IPS-NIHi7 (cell line): ENCODE measurements at regions not wholly inside any gene's neighbourhood (a gene's known extent, or its start where the extent isn't known, plus 50 kb on each side); places are given as distances from the start of the nearest gene placed in this dataset.
A peak's percentile ranks its signal among the peaks of the same experiment; 100 is the strongest.

Source experiments
- DNase-seq: peaks from one replicate; pipeline ENCODE4 v3.0.0; 2012; ENCODE audit warnings: mixed read lengths; ENCODE audit errors: extremely low spot score

- no peak for DNase-seq
Measured at GRCh38 chr6:167674486-167674885, 152.2 kb upstream of the AFDN start.

GRCh38 chr6:167676000-167676665 lies 150.6 kb upstream of the AFDN start:
- no peak for DNase-seq

GRCh38 chr6:167676666-167677421 lies 149.9 kb upstream of the AFDN start:
- DNase-seq: no peak

GRCh38 chr6:167677422-167677789 lies 149.3 kb upstream of the AFDN start:
- no peak for DNase-seq

GRCh38 chr6:167678102-167679101 lies 148.3 kb upstream of the AFDN start:
- DNase-seq: peak; percentile 64

- no peak for DNase-seq
Measured at GRCh38 chr6:167679122-167679736, 147.5 kb upstream of the AFDN start.

- no peak for DNase-seq
Measured at GRCh38 chr6:167679790-167680604, 146.7 kb upstream of the AFDN start.

GRCh38 chr6:167680605-167681149 lies 146.0 kb upstream of the AFDN start:
- no peak for DNase-seq

GRCh38 chr6:167682125-167682524 lies 144.6 kb upstream of the AFDN start:
- DNase-seq: no peak

- DNase-seq: no peak
Measured at GRCh38 chr6:167682546-167683027, 144.1 kb upstream of the AFDN start.

GRCh38 chr6:167683028-167683862 lies 143.5 kb upstream of the AFDN start:
- DNase-seq: no peak

GRCh38 chr6:167684276-167685104 lies 142.2 kb upstream of the AFDN start:
- DNase-seq: no peak

GRCh38 chr6:167685654-167686053 lies 141.1 kb upstream of the AFDN start:
- no peak for DNase-seq

- no peak for DNase-seq
Measured at GRCh38 chr6:167686204-167686893, 140.4 kb upstream of the AFDN start.

- no peak for DNase-seq
Measured at GRCh38 chr6:167687116-167687725, 139.5 kb upstream of the AFDN start.

GRCh38 chr6:167688123-167688522 lies 138.6 kb upstream of the AFDN start:
- no peak for DNase-seq

GRCh38 chr6:167689278-167689677 lies 137.4 kb upstream of the AFDN start:
- DNase-seq: no peak

GRCh38 chr6:167689751-167690150 lies 137.0 kb upstream of the AFDN start:
- DNase-seq: no peak
